Skeletal muscle cell (primary cell): ENCODE measurements at regions not wholly inside any gene's neighbourhood (a gene's known extent, or its start where the extent isn't known, plus 50 kb on each side); places are given as distances from the start of the nearest gene placed in this dataset.
"Not testable (repeated sequence)": the region's sequence is repeated elsewhere in the genome, so short reads cannot be mapped to it uniquely, and the experiment has no call there.

Source experiments
- DNase-seq: peaks from one replicate; pipeline ENCODE4 v3.0.0-alpha.2; 2010; ENCODE audit warnings: low read depth
- H3K4me3 ChIP-seq: 2 replicates; pipeline ENCODE4 v1.5.1; 2011; ENCODE audit warnings: low read depth, mild to moderate bottlenecking, control low read depth, low read length, moderate library complexity

- H3K4me3 ChIP-seq, result no peak overlapping the region
- DNase-seq, result no peak
Measured at GRCh38 chr2:76194031-76194775, 483.5 kb upstream of the GCFC2 start.

GRCh38 chr2:76193089-76193488 lies 482.4 kb upstream of the GCFC2 start:
- no peak overlapping the region for H3K4me3 ChIP-seq
- no peak for DNase-seq

GRCh38 chr2:76188334-76189008 lies 477.8 kb upstream of the GCFC2 start:
- no peak overlapping the region for H3K4me3 ChIP-seq
- no peak for DNase-seq

GRCh38 chr2:76187415-76187814 lies 476.7 kb upstream of the GCFC2 start:
- no peak for DNase-seq
- no peak overlapping the region for H3K4me3 ChIP-seq

- H3K4me3 ChIP-seq, result no peak overlapping the region
- DNase-seq, result no peak
Measured at GRCh38 chr2:76180676-76181075, 470.0 kb upstream of the GCFC2 start.

- no peak for DNase-seq
- no peak overlapping the region for H3K4me3 ChIP-seq
Measured at GRCh38 chr2:76178610-76179009, 467.9 kb upstream of the GCFC2 start.

- no peak overlapping the region for H3K4me3 ChIP-seq
- no peak for DNase-seq
Measured at GRCh38 chr2:76175295-76175694, 464.6 kb upstream of the GCFC2 start.

GRCh38 chr2:76174505-76174904 lies 463.8 kb upstream of the GCFC2 start:
- no peak for DNase-seq
- H3K4me3 ChIP-seq, result no peak overlapping the region

GRCh38 chr2:76173206-76173605 lies 462.5 kb upstream of the GCFC2 start:
- H3K4me3 ChIP-seq, result not testable (repeated sequence)

GRCh38 chr2:76172154-76172595 lies 461.5 kb upstream of the GCFC2 start:
- not testable (repeated sequence) for DNase-seq, H3K4me3 ChIP-seq

More at GRCh38 chr2:76173206-76173605, 462.5 kb upstream of the GCFC2 start:
- not testable (repeated sequence) for DNase-seq

- no peak overlapping the region for H3K4me3 ChIP-seq
- no peak for DNase-seq
Measured at GRCh38 chr2:76170856-76171255, 460.1 kb upstream of the GCFC2 start.

GRCh38 chr2:76170009-76170384 lies 459.3 kb upstream of the GCFC2 start:
- no peak overlapping the region for H3K4me3 ChIP-seq
- DNase-seq, result no peak

- no peak for DNase-seq
- H3K4me3 ChIP-seq, result no peak overlapping the region
Measured at GRCh38 chr2:76169276-76170008, 458.7 kb upstream of the GCFC2 start.

- no peak overlapping the region for H3K4me3 ChIP-seq
- DNase-seq, result no peak
Measured at GRCh38 chr2:76163860-76164259, 453.1 kb upstream of the GCFC2 start.

- H3K4me3 ChIP-seq, result no peak overlapping the region
- DNase-seq, result no peak
Measured at GRCh38 chr2:76160670-76161069, 450.0 kb upstream of the GCFC2 start.

- H3K4me3 ChIP-seq, result no peak overlapping the region
- DNase-seq, result no peak
Measured at GRCh38 chr2:76159042-76159648, 448.4 kb upstream of the GCFC2 start.

- no peak overlapping the region for H3K4me3 ChIP-seq
- no peak for DNase-seq
Measured at GRCh38 chr2:76157531-76157930, 446.8 kb upstream of the GCFC2 start.

GRCh38 chr2:76154981-76155380 lies 444.3 kb upstream of the GCFC2 start:
- no peak for DNase-seq
- no peak overlapping the region for H3K4me3 ChIP-seq

- no peak overlapping the region for H3K4me3 ChIP-seq
- DNase-seq, result no peak
Measured at GRCh38 chr2:76149846-76150245, 439.1 kb upstream of the GCFC2 start.

GRCh38 chr2:76139303-76139702 lies 428.6 kb upstream of the GCFC2 start:
- not testable (repeated sequence) for H3K4me3 ChIP-seq, DNase-seq
